ENCODE measurements at regions not wholly inside any gene's neighbourhood (a gene's known extent, or its start where the extent isn't known, plus 50 kb on each side); places are given as distances from the start of the nearest gene placed in this dataset.

DNA sequence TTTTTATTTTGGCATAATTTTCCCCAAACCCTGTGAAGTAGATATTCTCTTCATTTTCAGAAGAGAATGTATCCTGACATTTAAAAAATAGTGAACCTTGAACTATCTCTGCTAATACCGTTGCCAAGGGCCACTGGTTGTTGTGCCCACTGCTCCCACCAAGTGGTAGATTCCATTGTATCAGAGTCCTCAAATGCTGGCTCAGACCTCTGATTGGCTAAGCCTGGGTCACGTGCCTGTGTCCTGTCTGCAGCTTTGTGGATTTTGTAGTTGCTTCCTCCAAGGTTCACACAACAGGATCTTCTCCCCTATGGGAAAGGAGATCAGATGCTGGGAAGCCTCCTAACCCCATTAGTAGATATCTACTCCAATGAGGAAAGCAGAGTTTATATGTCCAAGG, 104.8 kb upstream of the CASK start:
- Mint-ChIP-seq H3K27me3 (ENCODE audit: low read depth, poor library complexity) (no peaks in the 10 kb centered on the region), H3K9me3 (peaks cover 24% of the 10 kb centered on the region), H3K4me3 (no peak overlapping the region), H3K36me3 (ENCODE audit: low read depth) (no peaks in the 10 kb centered on the region), H3K4me1 (no peaks in the 10 kb centered on the region), H3K27ac (no peak overlapping the region)
- TF ChIP-seq, protein P1, sequence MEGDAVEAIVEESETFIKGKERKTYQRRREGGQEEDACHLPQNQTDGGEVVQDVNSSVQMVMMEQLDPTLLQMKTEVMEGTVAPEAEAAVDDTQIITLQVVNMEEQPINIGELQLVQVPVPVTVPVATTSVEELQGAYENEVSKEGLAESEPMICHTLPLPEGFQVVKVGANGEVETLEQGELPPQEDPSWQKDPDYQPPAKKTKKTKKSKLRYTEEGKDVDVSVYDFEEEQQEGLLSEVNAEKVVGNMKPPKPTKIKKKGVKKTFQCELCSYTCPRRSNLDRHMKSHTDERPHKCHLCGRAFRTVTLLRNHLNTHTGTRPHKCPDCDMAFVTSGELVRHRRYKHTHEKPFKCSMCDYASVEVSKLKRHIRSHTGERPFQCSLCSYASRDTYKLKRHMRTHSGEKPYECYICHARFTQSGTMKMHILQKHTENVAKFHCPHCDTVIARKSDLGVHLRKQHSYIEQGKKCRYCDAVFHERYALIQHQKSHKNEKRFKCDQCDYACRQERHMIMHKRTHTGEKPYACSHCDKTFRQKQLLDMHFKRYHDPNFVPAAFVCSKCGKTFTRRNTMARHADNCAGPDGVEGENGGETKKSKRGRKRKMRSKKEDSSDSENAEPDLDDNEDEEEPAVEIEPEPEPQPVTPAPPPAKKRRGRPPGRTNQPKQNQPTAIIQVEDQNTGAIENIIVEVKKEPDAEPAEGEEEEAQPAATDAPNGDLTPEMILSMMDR (IDR thresholded peaks at IDR 0.05): no peak
- DNase-seq: no peak

DNA sequence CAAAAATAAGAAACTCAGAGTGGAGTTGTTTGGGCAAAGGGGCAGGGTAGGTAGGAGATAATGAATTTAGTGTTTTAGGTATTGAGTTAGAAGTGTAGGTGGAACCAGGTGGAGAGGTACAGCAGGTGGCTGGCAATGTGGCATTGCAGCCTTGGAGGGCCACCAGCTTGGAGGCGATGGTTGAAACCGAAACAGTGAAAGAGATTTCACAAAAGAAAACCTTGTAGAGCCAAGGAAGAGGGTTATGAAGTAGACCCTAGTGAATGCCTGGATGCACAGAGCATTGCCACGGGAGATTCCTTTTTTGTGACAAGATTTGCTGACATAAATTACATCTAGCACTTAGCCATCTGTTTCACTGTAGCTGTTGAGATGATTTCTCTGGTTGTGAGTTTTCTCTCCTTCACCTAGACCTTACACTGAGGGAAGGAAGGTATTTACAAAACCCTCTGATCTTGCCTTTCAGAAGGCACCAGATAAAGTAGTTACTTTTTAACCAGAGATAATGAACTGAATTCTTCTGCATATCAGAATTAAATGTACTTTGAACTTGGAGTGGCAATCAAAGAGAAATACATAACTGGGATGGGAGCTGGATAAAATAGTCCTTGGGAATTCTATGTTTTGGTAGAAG, 104.1 kb upstream of the CASK start:
- Mint-ChIP-seq H3K4me1 (no peaks in the 10 kb centered on the region), H3K4me3 (no peak overlapping the region), H3K27ac (no peak overlapping the region), H3K9me3 (peaks cover 18% of the 10 kb centered on the region), H3K36me3 (ENCODE audit: low read depth) (no peaks in the 10 kb centered on the region), H3K27me3 (ENCODE audit: low read depth, poor library complexity) (no peaks in the 10 kb centered on the region)
- DNase-seq: no peak
- TF ChIP-seq, protein P1 (IDR thresholded peaks at IDR 0.05): no peak

DNA sequence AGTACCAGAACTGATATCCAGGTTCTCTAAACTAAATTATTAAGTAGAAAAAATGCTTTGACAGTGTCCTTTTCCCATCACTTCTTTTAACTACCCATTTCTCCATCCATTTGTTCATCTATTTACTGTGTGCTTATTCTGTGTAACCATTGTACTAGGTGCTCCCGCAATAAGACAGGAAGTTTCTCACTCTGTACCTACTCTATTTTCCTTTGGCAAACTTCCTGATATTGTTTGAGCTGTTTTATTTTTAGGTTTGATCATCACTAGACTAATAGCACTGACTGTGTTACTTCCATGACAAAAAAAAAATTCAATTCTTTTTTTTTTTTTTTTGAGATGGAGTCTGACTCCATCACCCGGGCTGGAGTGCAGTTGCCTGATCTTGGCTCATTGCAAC, 102.5 kb upstream of the CASK start:
- H3K9me3 Mint-ChIP-seq: peaks cover 16% of the 10 kb centered on the region
- no peaks in the 10 kb centered on the region for H3K36me3 Mint-ChIP-seq (ENCODE audit: low read depth)
- H3K4me3 Mint-ChIP-seq: no peak overlapping the region
- no peak overlapping the region for H3K27ac Mint-ChIP-seq
- DNase-seq: no peak
- no peaks in the 10 kb centered on the region for H3K27me3 Mint-ChIP-seq (ENCODE audit: low read depth, poor library complexity)
- no peaks in the 10 kb centered on the region for H3K4me1 Mint-ChIP-seq
- TF ChIP-seq, protein P1 (IDR thresholded peaks at IDR 0.05): no peak

DNA sequence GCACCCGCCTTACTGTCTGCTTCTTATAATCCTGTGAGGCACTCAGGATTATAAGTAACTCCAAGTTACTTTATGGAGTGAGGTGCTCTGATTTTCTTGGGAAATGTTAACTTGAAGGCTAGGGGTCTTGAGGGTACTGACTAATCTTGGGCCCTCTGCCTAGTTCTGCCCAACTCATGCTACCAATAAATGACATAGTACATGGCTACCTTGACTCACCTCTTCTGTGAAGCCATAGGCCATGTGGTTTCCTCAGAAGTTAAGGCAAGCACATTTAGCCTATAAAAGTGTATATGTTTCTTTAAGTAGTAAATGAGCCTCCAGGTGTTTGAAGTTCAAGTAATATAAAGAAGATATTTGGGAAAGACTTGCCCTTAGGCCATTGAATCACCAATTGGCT, 99.8 kb upstream of the CASK start:
- H3K36me3 Mint-ChIP-seq (ENCODE audit: low read depth): no peaks in the 10 kb centered on the region

DNA sequence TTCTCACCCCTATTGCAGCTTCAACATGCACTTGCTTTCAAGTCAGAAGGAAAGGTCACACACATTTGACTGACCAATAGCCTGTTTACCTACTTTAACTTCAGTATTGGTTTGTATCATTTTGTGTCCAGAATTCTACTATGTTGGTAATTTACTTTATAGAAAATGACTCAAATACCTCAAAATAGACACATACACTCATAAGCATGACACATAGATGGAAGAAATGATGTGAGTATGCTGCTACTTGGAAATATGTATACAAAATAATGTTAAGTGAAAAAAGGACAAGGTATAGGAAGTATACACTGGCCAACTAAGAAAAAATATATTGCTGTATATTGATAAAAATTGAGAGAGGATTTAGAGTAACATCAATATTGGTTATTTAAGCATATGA, 98.8 kb upstream of the CASK start:
- no peak for DNase-seq
- H3K27me3 Mint-ChIP-seq (ENCODE audit: low read depth, poor library complexity): no peaks in the 10 kb centered on the region
- TF ChIP-seq, protein P1 (IDR thresholded peaks at IDR 0.05): no peak
- peaks cover 14% of the 10 kb centered on the region for H3K9me3 Mint-ChIP-seq
- no peak overlapping the region for H3K27ac Mint-ChIP-seq
- no peaks in the 10 kb centered on the region for H3K36me3 Mint-ChIP-seq (ENCODE audit: low read depth)
- no peak overlapping the region for H3K4me3 Mint-ChIP-seq
- no peaks in the 10 kb centered on the region for H3K4me1 Mint-ChIP-seq

More for the DNA sequence above, 99.8 kb upstream of the CASK start:
- H3K4me3 Mint-ChIP-seq: no peak overlapping the region
- no peaks in the 10 kb centered on the region for H3K4me1 Mint-ChIP-seq
- peaks cover 16% of the 10 kb centered on the region for H3K9me3 Mint-ChIP-seq
- TF ChIP-seq, protein P1 (IDR thresholded peaks at IDR 0.05): no peak
- DNase-seq: no peak
- H3K27ac Mint-ChIP-seq: no peak overlapping the region
- H3K27me3 Mint-ChIP-seq (ENCODE audit: low read depth, poor library complexity): no peaks in the 10 kb centered on the region

DNA sequence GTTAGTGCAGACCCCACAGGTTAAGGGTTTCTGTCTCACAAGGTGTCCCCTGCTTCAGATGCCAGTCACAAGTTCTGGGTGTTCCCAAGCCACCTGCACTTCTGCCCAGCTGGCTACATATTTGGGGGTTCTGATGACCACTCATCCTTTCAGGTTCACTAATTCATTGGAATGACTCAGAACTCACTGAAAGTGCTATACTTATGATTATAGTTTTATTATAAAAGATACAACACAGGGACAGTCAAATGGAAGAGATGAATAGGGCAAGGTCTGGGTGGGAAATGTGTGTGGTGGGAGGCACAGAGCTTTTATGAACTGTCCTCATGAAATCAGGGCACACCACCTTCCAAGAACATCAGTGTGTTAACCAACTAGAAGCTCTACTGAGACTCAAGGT, 97.7 kb upstream of the CASK start:
- no peaks in the 10 kb centered on the region for H3K27me3 Mint-ChIP-seq (ENCODE audit: low read depth, poor library complexity)
- no peak for DNase-seq
- H3K27ac Mint-ChIP-seq: no peak overlapping the region
- TF ChIP-seq, protein P1 (IDR thresholded peaks at IDR 0.05): no peak
- no peaks in the 10 kb centered on the region for H3K4me1 Mint-ChIP-seq
- no peaks in the 10 kb centered on the region for H3K36me3 Mint-ChIP-seq (ENCODE audit: low read depth)
- peaks cover 14% of the 10 kb centered on the region for H3K9me3 Mint-ChIP-seq
- H3K4me3 Mint-ChIP-seq: no peak overlapping the region
